ENCODE measurements at regions not wholly inside any gene's neighbourhood (a gene's known extent, or its start where the extent isn't known, plus 50 kb on each side); places are given as distances from the start of the nearest gene placed in this dataset.
"Not testable (repeated sequence)": the region's sequence is repeated elsewhere in the genome, so short reads cannot be mapped to it uniquely, and the experiment has no call there.

- no peak for DNase-seq
Observed at GRCh38 chr12:20000229-20000849, 368.0 kb upstream of the PDE3A start.

DNA sequence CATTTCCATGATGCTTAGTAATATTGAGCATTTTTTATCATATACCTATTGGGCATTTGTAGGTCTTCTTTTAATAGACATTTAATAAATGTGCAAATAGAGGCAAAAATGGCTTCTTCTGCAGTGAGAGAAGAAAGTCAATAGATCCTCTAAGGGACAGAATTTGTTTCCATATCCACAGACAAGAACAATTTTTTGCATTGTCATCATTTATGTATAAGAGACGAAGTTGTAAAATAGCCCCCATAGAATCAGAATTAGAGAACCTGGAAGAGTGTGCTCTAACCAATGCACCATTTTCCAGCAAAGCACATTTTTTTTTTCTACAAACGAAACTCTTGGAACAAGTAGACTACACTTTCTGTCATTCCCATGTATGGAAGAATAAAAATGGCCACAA, 365.1 kb upstream of the PDE3A start:
- no peak for DNase-seq

- no peak for DNase-seq
Observed at GRCh38 chr12:20004952-20005351, 363.4 kb upstream of the PDE3A start.

- DNase-seq: no peak
Observed at GRCh38 chr12:20006871-20007730, 361.2 kb upstream of the PDE3A start.

- DNase-seq: not testable (repeated sequence)
Observed at GRCh38 chr12:20009965-20010364, 358.4 kb upstream of the PDE3A start.

DNA sequence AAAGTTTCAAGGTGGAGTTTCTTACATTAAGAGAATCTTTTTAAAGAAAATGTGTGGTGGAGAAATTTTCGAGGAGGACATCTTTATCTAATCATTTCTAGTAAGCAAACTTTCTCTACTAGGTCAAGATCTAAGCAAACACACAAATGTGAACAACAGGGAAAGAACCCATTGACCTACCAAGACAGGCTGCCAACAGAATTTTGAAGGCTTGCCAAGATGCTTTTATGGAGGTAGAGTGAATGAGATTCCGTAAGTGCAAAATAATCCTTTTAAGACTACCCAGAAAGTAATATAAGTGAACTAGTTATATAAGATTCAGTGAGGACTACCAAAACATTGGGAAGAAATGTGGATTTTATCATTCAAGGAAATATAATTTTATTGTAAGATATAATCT, 357.1 kb upstream of the PDE3A start:
- no peak for DNase-seq

GRCh38 chr12:20017802-20018201, 350.5 kb upstream of the PDE3A start:
- DNase-seq: no peak

GRCh38 chr12:20018406-20018805, 349.9 kb upstream of the PDE3A start:
- DNase-seq: no peak

GRCh38 chr12:20024194-20024593, 344.1 kb upstream of the PDE3A start:
- no peak for DNase-seq

- no peak for DNase-seq
Observed at GRCh38 chr12:20028033-20028432, 340.3 kb upstream of the PDE3A start.

- no peak for DNase-seq
Observed at GRCh38 chr12:20030826-20031225, 337.5 kb upstream of the PDE3A start.

- no peak for DNase-seq
Observed at GRCh38 chr12:20039562-20039961, 328.8 kb upstream of the PDE3A start.

- no peak for DNase-seq
Observed at GRCh38 chr12:20040184-20040583, 328.2 kb upstream of the PDE3A start.

- no peak for DNase-seq
Observed at GRCh38 chr12:20040831-20041230, 327.5 kb upstream of the PDE3A start.

GRCh38 chr12:20044351-20044750, 324.0 kb upstream of the PDE3A start:
- DNase-seq: no peak

DNA sequence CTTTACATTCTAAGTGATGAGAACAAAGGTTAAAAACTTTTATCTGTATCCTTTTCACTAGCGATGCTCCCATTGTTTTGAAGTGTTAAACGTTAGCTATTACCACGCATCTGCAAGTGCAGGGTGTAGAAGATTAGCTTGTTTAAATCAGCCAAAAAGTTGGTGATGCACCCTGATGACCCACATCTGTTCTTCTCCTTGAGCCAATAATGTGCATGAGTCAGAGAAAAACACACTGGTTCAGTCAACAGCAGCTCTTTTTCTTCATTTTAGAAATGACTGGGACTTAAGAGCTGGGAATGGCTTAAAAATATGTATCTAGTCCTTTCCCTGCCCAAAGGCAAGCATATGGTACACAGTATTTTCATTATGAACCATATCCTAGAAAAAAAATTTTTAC, 323.5 kb upstream of the PDE3A start:
- no peak for DNase-seq

DNA sequence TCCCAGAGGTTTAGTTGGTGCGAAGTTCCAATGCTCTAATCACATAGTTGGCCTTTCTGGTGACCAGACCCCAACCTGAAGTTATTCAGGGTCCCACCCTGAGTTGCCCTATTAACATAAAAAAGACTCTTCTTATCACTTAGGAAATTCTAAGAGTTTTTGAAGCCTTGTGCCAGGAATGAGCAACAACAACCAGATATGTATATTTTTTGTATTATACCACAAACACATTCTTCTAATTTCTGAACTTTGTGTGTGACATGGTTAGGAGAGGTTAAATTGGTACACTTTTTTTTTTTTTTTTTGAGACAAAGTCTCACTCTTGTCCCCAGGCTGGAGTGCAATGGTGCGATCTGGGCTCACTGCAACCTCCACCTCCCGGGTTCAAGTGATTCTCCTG, 320.4 kb upstream of the PDE3A start:
- DNase-seq: no peak

DNA sequence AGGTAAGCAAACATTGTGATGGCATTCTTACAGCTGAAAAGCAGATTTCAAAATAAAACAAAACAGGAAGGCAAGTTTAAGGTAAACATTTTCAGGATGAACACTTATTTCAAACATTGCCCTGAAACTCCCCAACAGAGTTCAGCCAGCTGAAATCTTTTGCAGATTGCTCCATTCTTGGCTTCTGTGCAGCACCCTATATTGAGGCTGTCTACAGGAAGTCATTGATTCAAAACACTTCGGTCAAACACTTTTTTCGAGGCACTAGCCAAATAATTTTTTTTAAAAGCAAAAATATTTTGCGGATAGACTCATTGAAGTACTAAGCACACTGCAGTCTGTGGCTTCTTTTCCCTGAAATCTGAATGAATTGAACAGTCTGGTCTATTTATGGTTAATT, 318.1 kb upstream of the PDE3A start:
- no peak for DNase-seq

GRCh38 chr12:20053782-20054181, 314.6 kb upstream of the PDE3A start:
- DNase-seq: no peak

GRCh38 chr12:20055856-20056255, 312.5 kb upstream of the PDE3A start:
- DNase-seq: no peak

DNA sequence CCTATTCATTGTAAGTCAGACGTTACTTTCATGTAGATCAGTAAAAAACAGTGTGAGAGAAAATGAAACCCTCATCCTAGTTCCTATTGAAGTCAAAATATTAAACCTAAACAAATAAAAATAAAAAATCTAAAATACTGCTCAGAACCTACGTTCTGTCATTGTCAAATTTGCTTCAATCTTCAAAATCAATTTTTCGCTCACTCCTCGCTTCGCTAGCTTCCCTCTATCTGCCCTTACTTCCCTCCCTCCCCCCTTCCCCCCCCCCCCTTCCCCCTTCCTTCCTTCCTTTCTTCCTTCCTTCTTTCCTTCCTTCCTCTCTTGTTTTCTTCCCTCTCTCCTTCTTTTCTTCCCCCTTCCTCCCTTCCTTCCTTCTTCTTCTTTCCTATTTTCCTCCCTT, 310.9 kb upstream of the PDE3A start:
- DNase-seq: no peak

DNA sequence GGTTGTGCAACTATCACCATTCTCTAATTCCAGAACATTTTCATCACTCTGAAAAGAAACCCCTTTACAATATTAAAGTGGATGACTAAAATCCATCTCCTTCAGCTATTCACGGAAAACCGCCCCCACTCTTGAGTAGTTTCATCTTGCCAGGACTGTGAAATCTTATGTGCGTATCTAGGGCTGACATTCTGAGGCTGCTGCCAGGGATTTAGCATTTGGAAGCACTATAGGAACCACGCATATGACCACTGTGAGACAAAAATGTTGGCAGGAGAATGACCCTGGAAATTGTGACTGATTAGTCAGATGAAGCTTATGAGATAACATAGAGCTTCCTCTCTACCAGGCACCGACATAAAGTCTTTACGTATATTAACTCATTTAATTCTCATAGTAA, 305.2 kb upstream of the PDE3A start:
- no peak for DNase-seq

DNA sequence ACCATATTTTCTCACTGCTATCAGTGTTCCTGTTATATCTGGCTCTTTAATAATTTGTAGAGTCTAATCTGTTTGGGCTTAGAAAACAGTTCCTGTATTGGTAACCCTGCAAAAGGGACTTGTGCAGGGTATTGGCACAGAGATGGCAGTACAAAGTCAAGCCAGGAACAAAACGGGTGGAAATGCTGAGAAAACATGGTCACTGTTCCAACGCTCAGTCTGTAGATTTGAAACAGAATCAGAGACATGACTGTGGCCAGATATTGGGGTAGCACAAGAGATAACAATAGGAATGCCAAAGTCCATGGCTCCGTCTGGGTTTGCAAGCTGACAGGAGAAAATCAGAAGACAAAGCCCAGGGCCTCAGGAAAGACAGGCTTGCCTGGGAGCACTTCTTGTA, 290.7 kb upstream of the PDE3A start:
- DNase-seq: no peak

DNA sequence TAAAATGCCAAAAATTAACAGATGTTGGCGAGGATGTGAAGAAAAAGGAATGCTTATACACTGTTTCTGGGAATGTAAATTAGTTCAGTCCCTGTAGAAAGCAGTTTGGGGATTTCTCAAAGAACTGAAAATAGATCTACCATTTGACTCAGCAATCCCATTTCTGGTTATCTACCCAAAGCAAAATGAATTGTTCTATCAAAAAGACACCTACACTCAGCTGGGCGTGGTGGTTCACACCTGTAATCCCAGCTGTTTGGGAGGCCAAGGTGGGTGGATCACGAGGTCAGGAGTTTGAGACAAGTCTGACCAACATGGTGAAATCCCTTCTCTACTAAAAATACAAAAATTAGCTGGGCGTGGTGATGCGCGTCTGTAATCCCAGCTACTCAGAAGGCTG, 279.3 kb upstream of the PDE3A start:
- no peak for DNase-seq

All from activated CD4-positive, alpha-beta T cell treated with anti-CD3 and anti-CD28 coated beads, Interleukin-2, amount 50 U/mL, for 1 hour (primary cell).